ENCODE measurements at regions not wholly inside any gene's neighbourhood (a gene's known extent, or its start where the extent isn't known, plus 50 kb on each side); places are given as distances from the start of the nearest gene placed in this dataset.

DNA sequence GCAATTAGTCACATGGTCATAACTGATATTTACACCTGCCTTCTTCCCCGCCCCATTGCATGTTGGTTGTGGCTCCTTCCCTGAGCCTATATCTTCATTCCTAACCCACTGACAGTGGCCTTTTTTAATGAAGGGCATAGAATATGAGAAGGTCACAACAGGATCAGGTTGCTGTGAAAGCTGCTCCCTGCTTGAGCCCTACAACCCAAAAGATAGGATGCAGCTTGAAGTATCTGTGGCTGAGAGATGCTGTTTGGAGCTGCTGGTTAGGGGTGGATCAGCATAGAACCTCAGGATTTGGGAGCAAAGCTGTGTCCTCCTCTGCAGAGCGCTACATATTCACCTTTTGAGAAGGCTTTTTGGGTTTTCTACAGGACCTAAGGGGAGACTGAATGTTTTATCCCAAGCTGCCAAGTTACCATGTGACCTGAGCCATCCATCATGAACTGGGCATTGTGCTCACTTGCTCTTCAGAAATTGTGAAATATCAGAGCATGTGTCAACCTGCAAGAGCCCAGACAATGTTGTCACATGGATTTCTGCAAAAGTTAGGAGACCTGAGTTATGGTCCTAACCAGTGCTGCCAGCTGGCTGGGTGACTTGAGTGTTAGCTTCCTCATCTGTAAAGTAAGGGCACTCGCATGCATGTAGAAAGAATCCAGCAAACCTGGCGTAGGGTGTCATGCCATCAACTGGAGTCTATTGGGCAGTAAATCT, 49.8 kb upstream of the ARL8B start:
- TF ChIP-seq, protein P1, sequence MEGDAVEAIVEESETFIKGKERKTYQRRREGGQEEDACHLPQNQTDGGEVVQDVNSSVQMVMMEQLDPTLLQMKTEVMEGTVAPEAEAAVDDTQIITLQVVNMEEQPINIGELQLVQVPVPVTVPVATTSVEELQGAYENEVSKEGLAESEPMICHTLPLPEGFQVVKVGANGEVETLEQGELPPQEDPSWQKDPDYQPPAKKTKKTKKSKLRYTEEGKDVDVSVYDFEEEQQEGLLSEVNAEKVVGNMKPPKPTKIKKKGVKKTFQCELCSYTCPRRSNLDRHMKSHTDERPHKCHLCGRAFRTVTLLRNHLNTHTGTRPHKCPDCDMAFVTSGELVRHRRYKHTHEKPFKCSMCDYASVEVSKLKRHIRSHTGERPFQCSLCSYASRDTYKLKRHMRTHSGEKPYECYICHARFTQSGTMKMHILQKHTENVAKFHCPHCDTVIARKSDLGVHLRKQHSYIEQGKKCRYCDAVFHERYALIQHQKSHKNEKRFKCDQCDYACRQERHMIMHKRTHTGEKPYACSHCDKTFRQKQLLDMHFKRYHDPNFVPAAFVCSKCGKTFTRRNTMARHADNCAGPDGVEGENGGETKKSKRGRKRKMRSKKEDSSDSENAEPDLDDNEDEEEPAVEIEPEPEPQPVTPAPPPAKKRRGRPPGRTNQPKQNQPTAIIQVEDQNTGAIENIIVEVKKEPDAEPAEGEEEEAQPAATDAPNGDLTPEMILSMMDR (IDR thresholded peaks at IDR 0.05; ENCODE audit: poor library complexity, severe bottlenecking), result no peak
- no peak for TF ChIP-seq POLR2AphosphoS5 (IDR thresholded peaks at IDR 0.05)

All from neural cell (in vitro differentiated cells).